A549 (cell line): ENCODE measurements at regions not wholly inside any gene's neighbourhood (a gene's known extent, or its start where the extent isn't known, plus 50 kb on each side); places are given as distances from the start of the nearest gene placed in this dataset.

ENCODE experiments used
- EP300 ChIP-seq, 2 experiments: fragments of >200 bp; sonication (Bioruptor Twin); formaldehyde crosslinking; IDR thresholded peaks; 2 replicates in 1 of 2; 3 replicates in 1 of 2; pipeline ENCODE4 v1.6.1; 2016 to 2017
- MAZ ChIP-seq: fragments of 150-350 bp; IDR thresholded peaks from 2 replicates; pipeline ENCODE4 v1.6.1; 2014; ENCODE audit warnings: antibody characterized with exemption, low read depth, low read length, borderline replicate concordance
- NPAS2 ChIP-seq: fragments of 250-450 bp; sonication (Bioruptor Pico); IDR thresholded peaks from 2 replicates; pipeline ENCODE4 v1.8.0; 2022; ENCODE audit warnings: mild to moderate bottlenecking, moderate library complexity, borderline replicate concordance
- POLR2A ChIP-seq: IDR thresholded peaks from 2 replicates; pipeline ENCODE4 v1.6.1; 2012; ENCODE audit warnings: mild to moderate bottlenecking, low read length
- TP53 ChIP-seq: fragments of 250-450 bp; sonication (Bioruptor Pico); IDR thresholded peaks from 2 replicates; pipeline ENCODE4 v1.5.0; 2021; ENCODE audit warnings: mild to moderate bottlenecking, moderate library complexity
- TF ChIP-seq, protein P1 (sequence below): fragments of >200 bp; sonication (Bioruptor Twin); formaldehyde crosslinking; IDR thresholded peaks from 3 replicates; pipeline ENCODE4 v1.5.1; 2016
- TF ChIP-seq, protein P2 (sequence below): IDR thresholded peaks from 2 replicates; pipeline ENCODE4 v1.6.1; 2012

DNA sequence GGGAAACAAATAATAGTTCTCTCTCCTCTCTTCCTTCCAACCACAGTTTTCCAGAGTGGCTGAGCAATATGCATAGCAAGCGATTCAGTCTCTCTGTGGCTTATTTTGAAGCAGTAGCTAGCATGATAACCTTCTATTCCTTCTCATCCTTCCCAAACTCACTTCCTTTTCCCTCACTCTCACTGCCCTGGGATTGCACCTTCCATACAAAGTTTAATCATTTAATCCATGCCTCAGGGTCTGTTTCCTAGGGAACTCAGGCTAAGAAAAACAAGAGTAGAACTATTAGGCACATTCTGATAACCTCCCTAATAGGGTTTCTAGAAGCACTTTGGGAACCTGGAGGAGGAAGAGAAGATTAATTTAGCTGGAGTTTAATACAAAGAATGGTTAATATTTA is 97.7 kb upstream of the S1PR1 start:
- TF ChIP-seq, protein P1, sequence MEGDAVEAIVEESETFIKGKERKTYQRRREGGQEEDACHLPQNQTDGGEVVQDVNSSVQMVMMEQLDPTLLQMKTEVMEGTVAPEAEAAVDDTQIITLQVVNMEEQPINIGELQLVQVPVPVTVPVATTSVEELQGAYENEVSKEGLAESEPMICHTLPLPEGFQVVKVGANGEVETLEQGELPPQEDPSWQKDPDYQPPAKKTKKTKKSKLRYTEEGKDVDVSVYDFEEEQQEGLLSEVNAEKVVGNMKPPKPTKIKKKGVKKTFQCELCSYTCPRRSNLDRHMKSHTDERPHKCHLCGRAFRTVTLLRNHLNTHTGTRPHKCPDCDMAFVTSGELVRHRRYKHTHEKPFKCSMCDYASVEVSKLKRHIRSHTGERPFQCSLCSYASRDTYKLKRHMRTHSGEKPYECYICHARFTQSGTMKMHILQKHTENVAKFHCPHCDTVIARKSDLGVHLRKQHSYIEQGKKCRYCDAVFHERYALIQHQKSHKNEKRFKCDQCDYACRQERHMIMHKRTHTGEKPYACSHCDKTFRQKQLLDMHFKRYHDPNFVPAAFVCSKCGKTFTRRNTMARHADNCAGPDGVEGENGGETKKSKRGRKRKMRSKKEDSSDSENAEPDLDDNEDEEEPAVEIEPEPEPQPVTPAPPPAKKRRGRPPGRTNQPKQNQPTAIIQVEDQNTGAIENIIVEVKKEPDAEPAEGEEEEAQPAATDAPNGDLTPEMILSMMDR: no peak
- TF ChIP-seq NPAS2 (CRISPR knock-in tag): no peak
- no peak for TF ChIP-seq POLR2A
- TF ChIP-seq, protein P2, sequence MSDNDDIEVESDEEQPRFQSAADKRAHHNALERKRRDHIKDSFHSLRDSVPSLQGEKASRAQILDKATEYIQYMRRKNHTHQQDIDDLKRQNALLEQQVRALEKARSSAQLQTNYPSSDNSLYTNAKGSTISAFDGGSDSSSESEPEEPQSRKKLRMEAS: no peak
- no peak for TF ChIP-seq EP300 (IDR thresholded peaks at IDR 0.05)
- no peak for TF ChIP-seq TP53
- no peak for TF ChIP-seq MAZ
